A549 (cell line): ENCODE measurements at regions not wholly inside any gene's neighbourhood (a gene's known extent, or its start where the extent isn't known, plus 50 kb on each side); places are given as distances from the start of the nearest gene placed in this dataset.
A peak's percentile ranks its signal among the peaks of the same experiment; 100 is the strongest.

ENCODE experiments used
- ATAC-seq, 2 experiments: fragments of 200-7000 bp in 1 of 2; fragments of >200 bp in 1 of 2; cut with Nextera tagmentation in 1 of 2; cut with Tn5 transposase in 1 of 2; 3 replicates each; pipeline versions ENCODE4 v1.8.0 to v1.9.1; 2018 to 2020; ENCODE audit warnings: mild to moderate bottlenecking in 1 of 2, moderate library complexity in 1 of 2
- CTCF ChIA-PET: fragments of 300-600 bp; sonication (Branson Sonifier 250); formaldehyde crosslinking; extraction: SDS; loops from one replicate; lab custom pipeline; 2021; ENCODE audit warnings: antibody characterized with exemption, inconsistent platforms; lab: Yijun Ruan, JAX
- POLR2A ChIA-PET: fragments of 350-600 bp; formaldehyde crosslinking; extraction: SDS; loops from one replicate; lab custom pipeline; 2021; ENCODE audit warnings: antibody characterized with exemption, inconsistent platforms; lab: Yijun Ruan, JAX
- DNase-seq, 2 experiments: peaks; one replicate each; pipeline versions ENCODE4 v3.0.0 to v3.0.0-alpha.2; 2011 to 2016; ENCODE audit warnings: low read depth in 1 of 2, low spot score in 1 of 2
- FAIRE-seq: peaks from 2 replicates; lab custom pipeline; 2011; peaks lifted over from hg19 to GRCh38; lab: Jason Lieb, UNC
- H3K27ac ChIP-seq, 2 experiments: fragments of >200 bp; sonication (Bioruptor Twin); formaldehyde crosslinking; 3 replicates each; pipeline ENCODE4 v1.5.1; 2016 to 2017
- H3K4me1 ChIP-seq: fragments of >200 bp; sonication (Bioruptor Twin); formaldehyde crosslinking; 3 replicates; pipeline ENCODE4 v1.6.1; 2016
- H3K4me2 ChIP-seq: fragments of >200 bp; sonication (Bioruptor Twin); formaldehyde crosslinking; 3 replicates; pipeline ENCODE4 v1.6.1; 2016
- H3K4me3 ChIP-seq: fragments of >200 bp; sonication (Bioruptor Twin); formaldehyde crosslinking; 3 replicates; pipeline ENCODE4 v1.5.1; 2016
- H3K9me3 ChIP-seq: fragments of >200 bp; sonication (Bioruptor Twin); formaldehyde crosslinking; 3 replicates; pipeline ENCODE4 v1.6.1; 2016
- CEBPB ChIP-seq, 2 experiments: fragments of >200 bp in 1 of 2; sonication (Bioruptor Twin) in 1 of 2; formaldehyde crosslinking in 1 of 2; IDR thresholded peaks; 2 replicates each; pipeline ENCODE4 v1.6.1; 2012 to 2016
- CHD2 ChIP-seq: fragments of 150-350 bp; IDR thresholded peaks from 2 replicates; pipeline ENCODE4 v1.6.1; 2014; ENCODE audit warnings: low read length; ENCODE audit not compliant: partially characterized antibody
- CTCF ChIP-seq: fragments of >200 bp; sonication (Bioruptor Twin); formaldehyde crosslinking; IDR thresholded peaks from 3 replicates; pipeline ENCODE4 v1.5.1; 2016
- EHMT2 ChIP-seq: fragments of 200-600 bp; sonication (generic); IDR thresholded peaks from 2 replicates; pipeline ENCODE4 v1.6.1; 2016; ENCODE audit warnings: antibody characterized with exemption, low read depth, mild to moderate bottlenecking, moderate library complexity
- FOXS1 ChIP-seq: fragments of 250-450 bp; sonication (Bioruptor Pico); IDR thresholded peaks from 2 replicates; pipeline ENCODE4 v1.5.0; 2020; ENCODE audit warnings: mild to moderate bottlenecking, moderate library complexity
- HMGXB4 ChIP-seq: fragments of 250-450 bp; sonication (Bioruptor Pico); IDR thresholded peaks from 2 replicates; pipeline ENCODE4 v1.5.0; 2021; ENCODE audit warnings: mild to moderate bottlenecking, moderate library complexity, borderline replicate concordance
- HOXA7 ChIP-seq: fragments of 250-450 bp; sonication (Bioruptor Pico); IDR thresholded peaks from 2 replicates; pipeline ENCODE4 v1.5.0; 2020; ENCODE audit warnings: mild to moderate bottlenecking, moderate library complexity
- MYC ChIP-seq: IDR thresholded peaks from 2 replicates; pipeline ENCODE4 v1.6.1; 2012; ENCODE audit warnings: mild to moderate bottlenecking, inconsistent platforms, low read length, improper control_type of control experiment, borderline replicate concordance
- NPAS2 ChIP-seq: fragments of 250-450 bp; sonication (Bioruptor Pico); IDR thresholded peaks from 2 replicates; pipeline ENCODE4 v1.8.0; 2022; ENCODE audit warnings: mild to moderate bottlenecking, moderate library complexity, borderline replicate concordance
- RAD21 ChIP-seq, 2 experiments: fragments of >200 bp in 1 of 2; sonication (Bioruptor Twin) in 1 of 2; formaldehyde crosslinking in 1 of 2; IDR thresholded peaks in 1 of 2; conservative IDR thresholded peaks in 1 of 2; 2 replicates in 1 of 2; 3 replicates in 1 of 2; pipeline ENCODE4 v1.6.1; 2012 to 2018; ENCODE audit warnings: inconsistent platforms in 1 of 2
- RARB ChIP-seq: fragments of 250-450 bp; sonication (Bioruptor Pico); IDR thresholded peaks from 2 replicates; pipeline ENCODE4 v1.8.0; 2021; ENCODE audit warnings: mild to moderate bottlenecking, moderate library complexity
- SMC3 ChIP-seq: fragments of >200 bp; sonication (Bioruptor Twin); formaldehyde crosslinking; IDR thresholded peaks from 3 replicates; pipeline ENCODE4 v1.6.1; 2018; ENCODE audit warnings: inconsistent platforms
- ZNF302 ChIP-seq: fragments of 250-450 bp; sonication (Bioruptor Pico); IDR thresholded peaks from 2 replicates; pipeline ENCODE4 v1.9.0; 2021; ENCODE audit warnings: inconsistent platforms, mild to moderate bottlenecking, moderate library complexity
- WGBS: methylation state at CpG from one replicate; pipeline ENCODE4 v1.1.6; 2017; ENCODE audit errors: missing lambda C conversion rate; 5-methylcytosine and 5-hydroxymethylcytosine counted together

- no peak for TF ChIP-seq CTCF
These were observed 135.4 kb downstream of the HMHB1 start (continued) for GRCh38 chr5:143947313-143947712.

- ChIA-PET POLR2A (no interaction called here), CTCF (interaction anchor here (1.3 to 1.6 kb wide), 3 partner anchors 12 to 16 kb away, joined by 3 to 6 read pairs (median 4); no protein-coding TSS in a partner anchor)
- TF ChIP-seq CHD2 (no peak), EHMT2 (no peak)
- Histone ChIP-seq H3K27ac (no peak overlapping the region), H3K9me3 (no peaks in the 10 kb centered on the region), H3K4me2 (no peak overlapping the region), H3K4me1 (no peaks in the 10 kb centered on the region), H3K4me3 (no peak overlapping the region)
- ATAC-seq (no peak), DNase-seq (no peak), FAIRE-seq (no peak)
- 90% methylated on average over 2 of the region's 2 CpGs for WGBS
These were observed 140.8 kb downstream of the HMHB1 start for GRCh38 chr5:143952809-143953208.

DNA sequence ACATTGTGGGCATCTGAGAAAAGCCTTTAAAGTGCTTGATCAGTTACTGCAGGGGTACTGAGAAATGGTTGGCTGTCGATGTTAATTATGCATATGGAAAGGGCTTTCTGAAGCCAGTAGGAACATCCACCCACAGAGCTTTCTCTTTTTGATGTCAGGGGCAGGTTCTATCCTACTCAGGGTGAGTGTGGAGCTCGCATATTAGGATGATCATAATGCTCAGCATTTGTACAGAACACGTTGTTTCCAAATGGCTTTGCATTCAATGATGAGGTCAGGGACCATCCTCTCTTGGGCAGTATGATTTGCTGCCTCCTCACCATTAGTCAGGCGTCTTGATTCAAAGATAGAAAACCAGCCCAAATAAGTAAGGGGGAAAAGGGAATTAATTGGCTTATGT lies 141.9 kb downstream of the HMHB1 start:
- Histone ChIP-seq H3K27ac (no peak overlapping the region), H3K4me3 (no peak overlapping the region), H3K4me1 (no peaks in the 10 kb centered on the region), H3K4me2 (no peak overlapping the region), H3K9me3 (no peaks in the 10 kb centered on the region)
- no peak for ATAC-seq
- no peak for DNase-seq
- WGBS, result 87% methylated on average over 4 of the region's 4 CpGs
- TF ChIP-seq MYC, result no peak
- no peak for TF ChIP-seq HMGXB4 (CRISPR knock-in tag)
- no peak for TF ChIP-seq NPAS2
- ChIA-PET POLR2A (no interaction called here), CTCF (interaction anchor here (1.1 to 1.5 kb wide), 4 partner anchors 11 to 15 kb away, joined by 3 to 4 read pairs (median 4); no protein-coding TSS in a partner anchor)
- no peak for FAIRE-seq

- POLR2A ChIA-PET, result no interaction called here
- CTCF ChIA-PET, result no interaction called here
- ATAC-seq, result no peak
These were observed 143.2 kb downstream of the HMHB1 start for GRCh38 chr5:143955141-143955540.

DNA sequence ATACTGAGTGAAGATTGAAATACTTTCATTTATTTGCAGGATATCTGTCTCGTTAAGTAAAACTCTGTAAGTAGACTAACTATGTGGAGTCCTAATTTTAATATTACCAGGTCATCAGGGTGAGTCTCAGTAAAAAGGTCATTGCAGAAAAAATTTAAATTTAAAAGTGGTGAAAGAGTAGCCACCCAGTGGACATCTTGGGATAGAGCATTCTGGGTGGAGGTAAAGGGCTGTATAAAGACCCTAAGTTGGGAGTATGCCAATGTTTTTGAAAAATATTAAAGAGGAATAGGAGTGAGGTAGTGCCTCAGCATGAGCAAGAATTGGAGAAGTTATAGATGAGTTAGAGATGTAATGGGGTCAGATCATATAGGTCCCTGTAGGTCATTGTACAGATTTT lies 145.5 kb downstream of the HMHB1 start:
- H3K4me2 ChIP-seq, result no peak overlapping the region
- ChIA-PET POLR2A (no interaction called here), CTCF (interaction anchor here (1.5 kb wide), 1 partner anchor 16 kb away, joined by 4 read pairs; no protein-coding TSS in a partner anchor)
- ATAC-seq (no peak), FAIRE-seq (no peak), DNase-seq (peak in 1 of 2 experiments; percentile 4)
- WGBS, result 49% methylated on average over 1 of the region's 1 CpG
- H3K9me3 ChIP-seq, result no peaks in the 10 kb centered on the region
- no peak overlapping the region for H3K27ac ChIP-seq
- TF ChIP-seq SMC3 (peak; percentile 38; the same call in 1 of the 3 replicates), CTCF (peak; percentile 39), HOXA7 (CRISPR knock-in tag) (no peak), ZNF302 (CRISPR knock-in tag) (no peak), RAD21 (conservative IDR thresholded peaks at IDR 0.05 in 1 of 2, IDR thresholded peaks at IDR 0.05 in 1 of 2) (peak in 1 of 2 experiments; percentile 30; a peak in 3 of 5 replicates)
- no peaks in the 10 kb centered on the region for H3K4me1 ChIP-seq
- H3K4me3 ChIP-seq, result no peak overlapping the region

More at GRCh38 chr5:143955141-143955540, 143.2 kb downstream of the HMHB1 start:
- DNase-seq (no peak), FAIRE-seq (no peak)
- WGBS, result 94% methylated on average over 2 of the region's 2 CpGs
- H3K27ac ChIP-seq, result no peak overlapping the region
- H3K9me3 ChIP-seq, result no peaks in the 10 kb centered on the region
- TF ChIP-seq RARB (CRISPR knock-in tag) (no peak), FOXS1 (CRISPR knock-in tag) (no peak), CEBPB (IDR thresholded peaks at IDR 0.05) (no peak)
- no peaks in the 10 kb centered on the region for H3K4me1 ChIP-seq
- no peak overlapping the region for H3K4me2 ChIP-seq
- H3K4me3 ChIP-seq, result no peak overlapping the region
